GM21825 (cell line): ENCODE measurements at regions not wholly inside any gene's neighbourhood (a gene's known extent, or its start where the extent isn't known, plus 50 kb on each side); places are given as distances from the start of the nearest gene placed in this dataset.

Experiments
- ATAC-seq: cut with Tn5 transposase; IDR thresholded peaks from one replicate; pipeline ENCODE4 v1.9.1; 2021; ENCODE audit warnings: mild to moderate bottlenecking, moderate library complexity; ENCODE audit not compliant: unreplicated experiment

DNA sequence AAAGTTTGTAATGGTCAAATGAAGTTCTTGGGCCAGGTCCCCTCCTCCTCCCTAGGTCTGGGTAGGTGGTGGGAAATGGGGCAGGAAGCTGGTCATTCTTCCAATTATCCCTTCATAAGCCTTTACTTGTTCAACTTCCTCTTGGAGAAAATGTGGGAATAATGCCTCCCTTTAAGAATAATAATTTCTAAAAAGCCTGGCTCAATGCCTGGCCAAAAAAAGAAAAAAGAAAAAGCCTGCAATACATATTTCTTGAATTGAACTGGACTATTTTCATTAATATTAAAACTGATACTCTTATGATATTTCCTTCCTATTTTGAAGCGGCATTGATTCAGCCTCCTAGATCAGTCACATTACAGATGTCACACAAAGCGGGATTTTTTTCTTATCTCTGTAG is 600.9 kb downstream of the CCDC171 start:
- no peak for ATAC-seq

DNA sequence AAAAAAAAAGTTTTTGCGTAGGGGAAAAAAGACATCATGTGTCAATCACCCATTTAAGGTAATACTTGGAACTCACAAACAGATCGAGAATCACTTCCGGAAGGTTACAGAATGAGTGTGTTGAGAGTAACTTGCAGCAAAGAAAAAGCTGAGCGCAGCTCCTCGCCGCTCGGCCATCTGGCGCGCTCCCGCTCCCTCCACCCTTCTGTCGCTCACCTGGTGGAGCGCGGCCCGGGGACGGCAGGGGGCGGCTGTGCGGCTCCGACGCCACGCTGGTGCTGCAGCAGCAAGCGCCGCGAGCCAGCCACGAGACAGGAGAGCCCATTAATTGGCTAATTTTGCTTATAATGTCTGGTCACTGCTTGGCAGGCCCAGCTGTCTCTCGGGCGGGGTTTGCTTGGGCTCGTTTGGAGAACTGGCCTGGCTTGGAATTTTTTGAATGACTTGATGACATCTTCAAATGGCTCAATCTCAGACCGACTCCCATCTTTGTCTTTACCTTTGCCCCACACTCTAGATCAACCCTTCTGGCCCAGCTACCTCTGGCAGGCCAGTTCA is 601.8 kb downstream of the CCDC171 start:
- no peak for ATAC-seq

DNA sequence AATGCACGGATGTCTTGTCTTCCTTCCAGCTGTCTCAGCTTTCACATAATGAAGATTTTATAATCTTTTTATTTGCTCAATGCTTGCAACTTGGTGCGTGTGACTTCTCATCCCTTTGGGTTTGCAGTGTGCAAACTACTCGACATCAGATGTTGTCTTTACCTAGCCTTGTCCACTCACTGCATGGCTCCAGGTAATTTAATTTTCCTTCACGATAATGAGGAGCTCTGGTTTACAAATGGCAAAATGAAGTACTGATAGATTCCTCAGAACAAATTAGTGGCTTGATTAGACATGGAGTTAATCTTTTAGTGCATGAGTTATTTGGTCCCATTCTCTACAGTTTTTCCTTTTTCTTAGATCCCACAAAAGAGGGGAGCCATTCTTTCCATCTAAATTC is 603.0 kb downstream of the CCDC171 start:
- ATAC-seq, result no peak

DNA sequence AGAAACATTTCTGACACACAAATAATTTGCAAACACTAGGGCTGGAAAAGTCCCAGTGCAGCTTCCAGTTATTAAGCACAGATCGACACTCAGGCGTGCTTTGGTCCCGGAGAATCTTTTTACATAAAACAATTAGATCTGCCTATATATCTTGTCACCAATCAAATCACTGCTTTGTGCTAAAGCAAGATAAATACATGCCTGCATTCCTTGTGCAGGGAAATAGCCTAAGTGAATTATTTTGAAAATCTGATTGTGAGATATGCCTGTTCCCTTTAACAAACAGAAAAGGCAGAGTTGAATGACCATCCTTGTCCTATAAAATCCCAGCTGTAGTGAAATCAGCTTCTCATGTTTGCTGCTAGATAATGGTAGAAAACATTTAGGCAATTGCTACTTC is 604.4 kb downstream of the CCDC171 start:
- no peak for ATAC-seq

DNA sequence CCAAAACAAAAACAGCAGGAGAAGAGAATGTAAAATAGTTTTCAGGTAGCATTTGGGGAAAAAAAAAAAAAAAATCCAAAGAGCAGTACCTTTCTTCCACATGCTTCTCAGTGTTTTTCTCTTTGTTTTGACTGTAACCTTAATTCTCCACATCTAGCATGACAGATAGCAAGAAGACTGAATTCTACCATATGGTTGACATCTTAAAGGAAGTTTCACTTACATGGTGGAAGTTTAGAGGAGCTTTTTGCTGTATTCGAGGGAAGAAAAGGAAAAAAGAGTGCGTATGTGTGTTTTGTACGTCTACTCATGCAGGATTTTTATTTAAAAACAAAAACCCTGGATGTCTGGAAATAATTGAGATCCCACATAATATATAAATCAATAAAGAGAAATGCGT is 604.8 kb downstream of the CCDC171 start:
- ATAC-seq, result no peak

DNA sequence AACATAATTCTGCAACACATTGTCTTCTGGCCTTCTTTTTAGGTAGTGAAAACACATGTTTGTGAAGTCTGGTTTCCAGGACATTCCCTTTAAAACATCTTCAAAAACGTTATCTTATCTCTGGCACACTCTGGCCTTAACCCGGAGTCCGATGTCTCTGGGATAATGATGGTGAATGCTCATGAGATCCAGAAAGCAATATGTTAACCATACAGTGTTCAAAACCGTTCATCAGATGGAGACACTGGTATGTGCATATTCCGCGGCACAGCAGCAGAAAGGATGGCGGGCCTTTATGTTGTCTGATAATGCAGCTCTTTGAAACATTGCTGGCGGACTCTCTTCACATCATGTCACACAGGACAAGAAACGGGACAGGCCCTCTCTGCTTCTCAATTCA is 605.2 kb downstream of the CCDC171 start:
- ATAC-seq, result no peak

DNA sequence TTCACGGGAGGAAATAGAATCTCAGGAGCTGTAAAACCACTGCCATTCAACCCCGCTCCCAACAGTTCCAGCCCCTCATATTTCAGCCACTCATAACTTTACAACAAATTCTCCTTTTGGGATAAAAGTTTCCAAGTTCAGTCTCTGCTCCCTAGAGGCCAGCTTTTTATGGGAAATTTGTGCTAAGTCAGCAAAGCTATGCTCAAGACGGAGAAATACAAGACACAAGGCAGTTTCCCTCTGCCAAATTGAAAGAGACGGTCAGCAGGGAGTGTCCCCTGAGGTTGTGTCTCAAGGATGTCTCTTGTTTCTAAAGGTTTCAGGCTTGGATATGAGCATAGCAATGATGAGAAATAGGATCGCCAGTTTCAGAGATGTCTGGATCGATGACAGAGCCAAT is 608.6 kb downstream of the CCDC171 start:
- ATAC-seq, result no peak

DNA sequence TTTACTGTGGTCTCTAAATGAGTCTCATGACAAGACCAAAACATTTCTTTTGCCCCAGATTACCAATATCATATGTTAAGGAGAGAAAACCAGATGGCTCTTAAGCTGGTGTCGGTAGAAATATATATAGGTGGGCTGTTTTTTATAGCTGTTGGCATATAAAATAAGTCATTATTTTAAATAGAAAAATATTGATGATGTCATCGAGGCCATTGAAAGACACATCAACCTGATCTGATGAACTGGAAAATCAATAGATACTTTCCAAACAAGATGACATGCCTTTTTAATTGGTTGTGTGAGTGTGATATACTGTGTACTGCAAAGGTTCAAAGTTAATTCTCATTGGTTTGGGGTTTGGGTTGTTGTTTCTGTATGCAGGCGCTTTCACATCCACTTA is 617.3 kb downstream of the CCDC171 start:
- no peak for ATAC-seq

DNA sequence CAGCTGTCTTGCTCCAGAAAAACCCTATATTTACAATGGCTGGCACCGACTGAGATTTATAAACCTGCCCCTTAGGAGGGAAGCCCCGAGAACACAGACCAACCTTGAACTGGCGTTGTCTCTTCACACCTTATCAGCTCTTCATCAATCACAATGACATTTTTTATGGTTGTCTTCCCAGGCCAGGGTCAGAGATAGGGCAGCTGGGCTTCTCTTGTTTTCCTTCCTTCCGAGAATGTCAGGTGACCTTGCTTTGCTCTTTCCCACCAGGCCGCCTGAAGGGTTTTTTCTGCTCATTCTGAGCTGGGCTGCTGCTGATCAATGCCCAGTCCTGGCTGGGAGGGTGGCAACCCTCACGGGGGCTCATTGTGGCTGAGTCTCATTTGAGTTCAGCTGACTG is 619.1 kb downstream of the CCDC171 start:
- no peak for ATAC-seq

DNA sequence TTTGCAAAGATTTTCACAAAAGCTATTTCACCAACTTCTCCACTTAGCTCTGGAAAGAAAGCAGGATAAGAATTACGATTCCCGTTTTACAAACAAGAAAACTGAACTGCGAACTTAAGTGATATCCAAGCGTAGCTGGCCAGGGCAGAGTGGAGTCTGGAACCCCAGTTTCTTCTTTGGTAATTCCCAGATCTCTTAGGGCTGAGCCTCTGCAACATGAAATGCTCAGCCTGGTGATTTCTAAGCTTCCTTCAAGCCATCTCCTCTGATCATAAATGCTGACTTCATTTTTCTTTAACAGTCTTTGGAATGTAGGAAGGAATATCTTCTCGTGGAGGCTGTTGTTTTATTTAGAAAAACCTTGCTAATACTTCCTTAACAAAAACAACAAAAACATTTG is 620.0 kb downstream of the CCDC171 start:
- ATAC-seq, result no peak

DNA sequence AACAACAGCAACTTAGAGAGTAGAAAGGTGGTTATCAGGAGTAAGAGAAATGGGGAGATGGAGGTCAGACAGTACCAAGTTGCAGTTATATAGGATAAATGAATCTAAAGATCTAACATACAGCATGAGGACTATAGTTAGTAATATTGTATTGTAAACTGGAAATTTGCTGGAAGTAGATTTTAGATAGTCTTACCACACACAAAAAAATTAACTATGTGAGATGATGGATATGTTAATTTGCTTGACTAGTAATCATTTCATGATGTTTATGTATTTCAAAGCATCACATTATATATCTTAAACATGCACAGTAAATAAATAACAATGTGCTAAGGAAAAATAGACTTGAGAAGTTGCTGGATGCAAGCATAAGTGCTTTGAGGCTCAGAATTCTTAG is 622.1 kb downstream of the CCDC171 start:
- ATAC-seq, result no peak

DNA sequence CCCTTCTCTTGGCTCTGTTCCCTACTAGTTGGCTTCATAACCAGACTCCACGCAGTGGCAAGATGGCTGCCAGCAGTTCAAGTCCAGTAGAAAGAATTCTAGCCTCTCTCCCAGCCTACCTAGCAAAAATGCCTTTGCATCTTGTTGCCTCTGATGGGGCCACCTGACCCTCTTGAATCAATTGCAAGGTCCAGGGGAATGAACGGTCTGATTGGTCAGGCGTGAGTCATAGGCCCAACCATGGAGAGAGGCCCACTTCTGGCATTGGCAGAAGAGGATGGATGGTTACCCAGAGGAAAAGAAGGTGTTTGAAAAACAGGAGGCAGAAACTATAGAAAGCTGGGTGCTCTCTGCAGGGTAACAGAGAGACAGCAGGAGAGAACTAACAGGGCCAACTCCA is 622.6 kb downstream of the CCDC171 start:
- ATAC-seq, result no peak

DNA sequence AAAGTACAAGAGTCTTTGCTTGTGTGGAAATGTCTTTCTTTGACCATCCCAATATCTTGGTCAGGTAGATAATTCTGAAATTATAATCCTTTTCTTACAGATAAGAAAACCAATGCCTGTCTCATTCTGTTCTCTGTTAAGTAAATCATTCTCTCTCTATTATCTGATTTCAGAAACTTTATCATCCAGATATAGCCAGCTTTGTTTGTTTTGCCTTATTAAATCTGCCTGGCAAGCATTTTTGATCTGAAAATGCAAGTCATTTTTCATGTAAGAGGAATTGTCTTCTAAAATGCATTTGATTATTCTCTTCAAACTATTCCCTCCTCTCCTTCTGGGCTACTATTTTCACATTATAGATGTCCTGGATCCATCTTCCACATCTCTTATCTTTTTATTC is 625.5 kb downstream of the CCDC171 start:
- ATAC-seq, result no peak

DNA sequence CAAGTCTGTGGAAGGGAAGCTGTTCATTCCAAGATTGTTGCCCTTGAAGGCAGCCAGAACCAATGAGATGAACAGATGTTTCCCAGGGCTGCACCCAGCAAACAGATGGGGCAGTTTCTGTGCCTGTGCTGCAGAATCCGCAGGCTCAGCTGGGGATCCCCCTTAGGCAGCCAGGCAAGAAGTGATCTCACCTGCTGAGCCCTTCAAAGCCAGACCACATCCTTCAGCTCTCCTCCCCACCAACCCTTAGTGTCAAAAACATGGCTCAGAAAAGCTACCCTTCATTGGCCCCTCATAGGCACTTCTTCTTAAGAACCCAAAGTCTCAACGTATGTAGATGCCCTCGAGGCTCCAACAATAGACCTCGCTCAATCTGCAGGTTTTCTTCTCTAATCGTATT is 626.7 kb downstream of the CCDC171 start:
- ATAC-seq, result no peak

DNA sequence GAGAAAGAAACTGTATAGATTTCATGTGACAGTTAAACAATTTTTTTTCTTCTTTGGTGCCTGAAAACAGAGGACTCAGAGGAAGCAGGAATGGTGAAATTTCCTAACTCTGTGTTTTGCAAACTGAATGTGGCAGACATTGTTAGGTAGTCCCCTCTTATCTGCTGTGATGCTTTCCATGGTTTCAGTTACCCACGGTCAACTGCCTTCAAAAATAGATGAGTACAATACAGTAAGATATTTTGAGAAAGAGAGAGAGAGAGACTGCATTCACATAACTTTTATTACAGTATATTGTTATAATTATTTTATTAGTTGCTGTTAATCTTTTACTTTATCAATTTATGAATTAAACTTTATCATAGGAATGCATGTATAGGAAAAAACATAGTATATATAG is 627.2 kb downstream of the CCDC171 start:
- no peak for ATAC-seq

DNA sequence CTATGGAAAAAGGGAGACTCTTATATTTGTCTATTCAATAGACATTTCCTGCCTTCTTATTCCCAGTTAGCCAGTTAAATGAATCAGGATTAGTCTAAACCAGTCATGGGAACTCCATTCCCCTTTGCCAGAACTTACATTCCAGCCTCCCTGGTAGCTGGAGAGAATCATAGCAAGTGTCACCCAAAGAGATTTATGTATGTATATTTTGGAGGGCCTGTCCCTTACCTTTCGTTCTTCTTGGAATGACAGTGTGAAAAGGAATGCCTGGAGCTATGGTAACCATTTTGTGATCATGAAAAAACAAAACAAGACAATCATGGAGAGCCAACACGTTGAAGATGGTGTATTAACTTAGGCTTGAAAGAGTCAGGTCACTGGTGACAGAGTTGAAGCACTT is 627.7 kb downstream of the CCDC171 start:
- no peak for ATAC-seq

DNA sequence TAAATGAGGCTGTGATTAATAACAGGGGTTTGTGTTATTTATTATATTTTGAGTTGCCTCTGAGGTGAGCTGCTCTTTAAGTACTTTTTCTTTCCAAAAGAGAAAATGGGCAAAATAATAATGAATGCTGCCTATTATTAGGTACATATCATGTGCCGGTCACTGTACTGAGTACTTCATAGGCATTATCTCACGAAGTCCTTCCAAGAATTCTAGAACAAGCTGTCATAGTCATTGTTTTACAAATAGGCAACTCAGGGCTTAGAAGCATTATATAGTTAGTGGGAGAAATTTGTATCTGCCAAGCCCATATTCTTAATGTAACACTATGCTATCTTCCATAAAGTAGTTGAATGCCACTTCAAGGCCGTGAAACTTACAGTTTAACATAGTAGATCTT is 628.7 kb downstream of the CCDC171 start:
- ATAC-seq, result no peak

DNA sequence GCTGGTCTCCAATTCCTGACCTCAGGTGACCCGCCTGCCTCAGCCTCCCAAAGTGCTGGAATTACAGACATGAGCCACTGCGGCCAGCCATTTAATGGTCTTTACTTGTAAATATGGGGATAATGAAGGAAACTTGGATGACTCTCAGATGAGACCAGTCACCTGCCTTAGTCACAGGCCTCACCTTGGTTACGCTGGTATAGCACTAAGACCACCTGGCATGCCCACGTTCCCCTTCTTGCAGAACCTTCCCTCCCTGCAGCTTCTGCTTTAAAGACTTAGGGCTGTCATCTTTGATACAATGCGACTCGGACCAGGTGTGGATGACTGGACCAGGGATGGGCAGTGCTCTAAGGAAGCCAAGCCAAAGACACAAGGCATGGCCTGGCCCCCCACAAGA is 629.9 kb downstream of the CCDC171 start:
- ATAC-seq, result no peak

DNA sequence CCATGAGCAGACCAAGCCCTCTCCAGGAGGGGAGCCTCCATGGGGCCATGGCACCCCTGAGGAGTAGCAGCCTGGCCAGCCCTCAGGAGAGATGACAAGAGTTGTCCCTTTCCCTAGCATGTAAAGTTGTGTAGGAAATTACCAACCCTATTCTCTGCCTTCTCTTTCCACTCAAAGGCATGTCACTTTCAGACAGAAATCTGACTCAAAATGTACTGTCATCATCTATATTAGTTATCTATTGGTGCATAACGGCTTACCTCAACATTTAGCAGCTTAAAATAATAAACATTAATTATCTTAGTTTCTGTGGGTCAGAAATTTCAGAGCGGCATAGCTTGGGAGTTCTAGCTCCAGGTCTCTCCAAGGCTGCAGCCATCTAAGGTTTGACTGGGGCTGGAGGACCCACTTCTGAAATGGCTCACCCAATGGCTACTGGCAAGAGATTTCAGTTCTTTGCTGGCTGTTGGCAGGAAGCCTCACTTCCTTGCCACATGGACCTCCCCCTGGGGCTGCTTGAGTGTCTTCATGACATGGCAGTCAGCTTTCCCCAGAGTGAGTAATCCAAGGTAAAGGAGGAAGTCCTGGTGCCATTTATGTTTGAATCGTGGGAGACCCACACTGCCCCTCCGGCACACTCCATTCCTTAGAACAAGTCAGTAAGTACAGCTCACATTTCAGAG is 632.3 kb downstream of the CCDC171 start:
- no peak for ATAC-seq

DNA sequence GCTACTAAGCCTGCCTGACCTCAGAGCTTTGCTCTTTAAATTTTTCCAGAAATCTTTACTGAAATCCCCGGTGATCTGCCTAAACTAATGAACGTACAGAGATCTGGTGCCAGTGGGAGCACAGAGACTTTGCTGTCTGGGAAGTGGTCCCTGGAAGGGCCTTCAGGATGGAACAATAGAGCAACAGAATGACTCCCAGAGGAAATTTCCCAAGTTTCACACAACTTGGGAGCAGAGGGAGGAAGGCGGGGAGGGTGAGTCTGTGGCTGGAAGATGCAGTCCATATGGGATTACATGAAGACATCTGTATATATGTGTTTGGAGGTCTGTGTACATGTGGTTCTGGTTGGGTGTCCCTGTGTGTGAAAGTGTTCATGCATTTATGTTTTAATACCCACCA is 638.3 kb downstream of the CCDC171 start:
- ATAC-seq, result no peak

DNA sequence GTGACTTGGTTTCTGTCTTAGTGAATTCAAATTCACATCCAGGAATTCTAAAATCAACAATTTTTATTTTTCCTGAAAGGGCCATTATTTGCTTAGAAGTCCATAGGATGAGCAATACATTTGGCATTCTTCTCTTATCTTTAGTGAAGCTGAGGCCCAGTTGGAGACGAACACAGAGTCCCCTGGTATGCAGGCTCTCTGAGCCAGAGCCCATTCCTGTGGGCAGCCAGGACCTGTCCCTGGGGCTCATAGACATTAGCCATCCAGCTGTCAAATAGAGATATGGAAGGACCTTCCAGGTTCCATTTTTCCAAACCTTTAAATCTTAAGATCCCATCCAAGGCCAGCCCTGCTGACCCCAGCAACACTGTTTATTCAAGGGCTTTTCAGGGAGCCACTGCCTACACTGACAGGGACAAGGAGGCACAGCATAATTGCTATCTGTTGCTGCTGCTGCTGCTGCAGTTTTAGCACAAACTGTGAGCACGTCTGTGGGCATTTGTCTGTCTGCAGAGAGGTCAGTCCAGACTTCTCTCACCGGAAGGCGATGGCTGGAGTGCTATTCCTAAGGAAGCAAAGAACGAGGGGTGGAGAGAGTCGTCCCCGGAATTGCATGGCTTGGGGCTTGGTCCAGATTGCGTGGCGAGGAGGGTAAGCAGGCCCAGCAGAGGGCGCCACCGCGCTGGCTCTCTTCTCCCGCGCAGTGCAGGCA is 639.0 kb downstream of the CCDC171 start:
- no peak for ATAC-seq

DNA sequence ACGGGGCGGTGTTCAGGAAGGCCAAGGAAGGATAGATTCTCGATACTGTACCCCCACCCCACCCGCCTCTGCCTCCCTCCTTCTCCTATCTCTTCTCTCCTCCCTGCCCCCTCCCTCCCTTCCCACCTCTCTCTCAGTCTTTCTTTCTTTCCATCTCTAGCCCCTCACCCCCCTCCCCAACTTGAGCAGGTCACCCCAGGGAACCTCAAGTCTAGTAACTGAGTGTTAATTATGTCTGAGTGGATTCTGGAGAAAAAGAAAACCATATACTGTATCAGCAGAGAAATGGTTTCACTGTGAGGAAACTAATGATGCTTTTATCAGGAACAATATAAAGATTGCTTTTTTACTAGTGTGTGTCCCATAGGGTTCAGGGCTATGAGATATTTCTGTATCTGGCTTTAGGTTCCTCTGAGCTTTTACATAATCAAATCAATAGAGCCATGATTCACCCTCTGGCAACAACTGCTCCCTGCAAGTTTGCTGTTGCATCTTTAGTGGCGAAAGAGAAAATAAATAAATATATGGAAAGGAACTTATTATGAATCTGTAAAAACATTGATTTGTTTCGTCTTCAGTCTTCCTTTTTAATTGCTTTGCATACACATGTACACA is 639.7 kb downstream of the CCDC171 start:
- no peak for ATAC-seq
